Transverse colon (tissue), 4 donors: ENCODE measurements at regions not wholly inside any gene's neighbourhood (a gene's known extent, or its start where the extent isn't known, plus 50 kb on each side); places are given as distances from the start of the nearest gene placed in this dataset.

Experiments
- DNase-seq: peaks from one replicate; pipeline ENCODE4 v3.0.0-alpha.2; 2019
- H3K27ac ChIP-seq, 4 donors: fragments of 200-600 bp; sonication (generic); 2 replicates each; pipeline ENCODE4 v1.5.1; 2016 to 2018; ENCODE audit warnings: inconsistent platforms in 4 of 4
- H3K27me3 ChIP-seq: fragments of 200-600 bp; sonication (generic); 2 replicates; pipeline ENCODE4 v1.5.1; 2017; ENCODE audit warnings: inconsistent platforms
- H3K36me3 ChIP-seq, 4 donors: fragments of 200-600 bp; sonication (generic); 2 replicates each; pipeline ENCODE4 v1.5.1; 2017 to 2019; ENCODE audit warnings: inconsistent platforms in 4 of 4
- H3K4me1 ChIP-seq, 4 donors: fragments of 200-600 bp; sonication (generic); 2 replicates each; pipeline ENCODE4 v1.5.1; 2017 to 2020; ENCODE audit warnings: inconsistent platforms in 4 of 4
- H3K4me3 ChIP-seq, 4 donors: fragments of 200-600 bp; sonication (generic); 1 replicate in 1 of 4; 2 replicates in 3 of 4; pipeline versions ENCODE4 v1.5.1 to v1.6.1; 2017 to 2019; ENCODE audit warnings: inconsistent platforms in 4 of 4
- H3K9me3 ChIP-seq, 2 donors: fragments of 200-600 bp; sonication (generic); 2 replicates each; pipeline ENCODE4 v1.5.1; 2017 to 2019; ENCODE audit warnings: inconsistent platforms in 2 of 2
- CTCF ChIP-seq, 5 experiments: fragments of 200-600 bp in 3 of 5; fragments of 450-650 bp in 2 of 5; sonication (generic) in 3 of 5; IDR thresholded peaks; 1 replicate in 2 of 5; 2 replicates in 3 of 5; pipeline ENCODE4 v1.5.1; 2016 to 2017; ENCODE audit warnings: antibody characterized with exemption in 5 of 5, inconsistent platforms in 3 of 5, mild to moderate bottlenecking in 2 of 5, moderate library complexity in 1 of 5
- EP300 ChIP-seq: sonication (generic); formaldehyde crosslinking; IDR thresholded peaks from one replicate; pipeline ENCODE4 v1.6.1; 2017; ENCODE audit warnings: antibody characterized with exemption, low read depth
- POLR2A ChIP-seq: fragments of 450-650 bp; IDR thresholded peaks from one replicate; pipeline ENCODE4 v1.6.1; 2016; ENCODE audit warnings: antibody characterized with exemption, mild to moderate bottlenecking, moderate library complexity
- POLR2AphosphoS5 ChIP-seq, 3 donors: sonication (generic); formaldehyde crosslinking; IDR thresholded peaks; one replicate each; pipeline ENCODE4 v1.6.1; 2016; ENCODE audit warnings: antibody characterized with exemption in 3 of 3
- WGBS, 2 donors: methylation state at CpG; one replicate each; pipeline ENCODE4 v1.1.5; 2018; ENCODE audit warnings: low coverage in 1 of 2; 5-methylcytosine and 5-hydroxymethylcytosine counted together
- in situ Hi-C, 4 donors: fragments of 200-750 bp; cut with MboI; loops; one replicate each; pipeline versions ENCODE4 v1.15.0 to v1.15.1; 2017; ENCODE audit warnings: low sequenced_read_pairs in 3 of 4, low pct_ligation_motif_present in 1 of 4, low pct_unique_long_range_greater_than_20kb in 1 of 4
- intact Hi-C: fragments of 100-400 bp; cut with DNase I; formaldehyde crosslinking; loops from one replicate; pipeline ENCODE4 v1.15.1; 2023; ENCODE audit warnings: low total_unique reads

GRCh38 chr15:87403973-87404372 lies 852.6 kb downstream of the NTRK3 start:
- TF ChIP-seq POLR2A (no peak), EP300 (no peak), POLR2AphosphoS5 (IDR thresholded peaks at IDR 0.05) (no peak), CTCF (IDR thresholded peaks at IDR 0.05) (no peak)
- in situ Hi-C loops, result no loop called here
- no peak for DNase-seq
- Histone ChIP-seq H3K36me3 (no peaks in the 10 kb centered on the region), H3K27ac (no peak overlapping the region), H3K9me3 (no peaks in the 10 kb centered on the region), H3K4me1 (no peaks in the 10 kb centered on the region), H3K4me3 (no peak overlapping the region), H3K27me3 (no peaks in the 10 kb centered on the region)
- WGBS, 2 donors, result 58 to 63% methylated on average over 5 of the region's 5 CpGs
- intact Hi-C loops, result no loop called here

DNA sequence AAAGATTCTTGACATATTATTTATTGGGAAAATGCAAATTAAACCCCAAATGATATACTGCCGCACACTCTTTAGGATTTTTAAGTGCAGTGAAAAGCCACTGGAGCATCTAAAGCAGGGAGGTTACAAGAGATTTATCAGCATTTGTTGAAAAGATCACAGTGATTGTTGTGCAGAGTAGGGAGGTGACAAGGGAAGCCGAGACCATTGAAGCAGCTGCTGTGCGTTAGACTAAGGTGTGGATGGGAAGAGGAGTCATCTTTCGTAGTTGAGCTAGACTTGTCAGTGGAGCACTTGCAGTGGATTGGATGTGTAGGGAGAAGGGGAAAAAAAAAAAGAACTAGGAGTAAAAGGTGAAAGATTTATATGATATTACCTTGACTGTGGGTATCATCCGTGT lies 854.6 kb downstream of the NTRK3 start:
- intact Hi-C loops, result no loop called here
- no peaks in the 10 kb centered on the region for H3K36me3 ChIP-seq
- in situ Hi-C loops, result no loop called here

GRCh38 chr15:87394676-87395075 lies 861.9 kb downstream of the NTRK3 start:
- Histone ChIP-seq H3K4me3 (no peak overlapping the region), H3K9me3 (no peaks in the 10 kb centered on the region), H3K27ac (no peak overlapping the region), H3K36me3 (no peaks in the 10 kb centered on the region), H3K27me3 (no peaks in the 10 kb centered on the region), H3K4me1 (no peaks in the 10 kb centered on the region)
- in situ Hi-C loops (no loop called here), intact Hi-C loops (no loop called here)
- DNase-seq, result no peak
- WGBS, 2 donors, result 86 to 100% methylated on average over 1 to 3 of the region's 3 CpGs
- TF ChIP-seq CTCF (IDR thresholded peaks at IDR 0.05) (no peak), POLR2AphosphoS5 (IDR thresholded peaks at IDR 0.05) (no peak), EP300 (no peak), POLR2A (no peak)

More for the DNA sequence above, 854.6 kb downstream of the NTRK3 start:
- H3K4me3 ChIP-seq, result no peak overlapping the region
- H3K4me1 ChIP-seq, result no peaks in the 10 kb centered on the region
- H3K27ac ChIP-seq, result no peak overlapping the region
- WGBS, 2 donors, result 77% methylated on average over 5 of the region's 5 CpGs
- no peak for DNase-seq
- no peaks in the 10 kb centered on the region for H3K27me3 ChIP-seq
- TF ChIP-seq CTCF (IDR thresholded peaks at IDR 0.05), result no peak
- TF ChIP-seq EP300, result no peak
- TF ChIP-seq POLR2AphosphoS5 (IDR thresholded peaks at IDR 0.05), result no peak
- TF ChIP-seq POLR2A, result no peak
- no peaks in the 10 kb centered on the region for H3K9me3 ChIP-seq

GRCh38 chr15:87387766-87388165 lies 868.8 kb downstream of the NTRK3 start:
- no peak for DNase-seq
- TF ChIP-seq CTCF (IDR thresholded peaks at IDR 0.05) (no peak), POLR2A (no peak), EP300 (no peak), POLR2AphosphoS5 (IDR thresholded peaks at IDR 0.05) (no peak)
- Histone ChIP-seq H3K27ac (no peak overlapping the region), H3K4me3 (no peak overlapping the region), H3K4me1 (no peaks in the 10 kb centered on the region), H3K36me3 (no peaks in the 10 kb centered on the region), H3K9me3 (no peaks in the 10 kb centered on the region), H3K27me3 (no peaks in the 10 kb centered on the region)
- WGBS, 2 donors, result 82% methylated on average over 2 of the region's 2 CpGs
- intact Hi-C loops, result no loop called here
- in situ Hi-C loops, result no loop called here
